CD4-positive, alpha-beta T cell (primary cell): ENCODE measurements at regions not wholly inside any gene's neighbourhood (a gene's known extent, or its start where the extent isn't known, plus 50 kb on each side); places are given as distances from the start of the nearest gene placed in this dataset.

ENCODE experiments used
- ATAC-seq: fragments of 200-7000 bp; cut with Tn5 transposase; one replicate; pipeline ENCODE4 v1.10.0; 2022; ENCODE audit warnings: mild to moderate bottlenecking; ENCODE audit not compliant: poor library complexity
- CTCF ChIA-PET: fragments of 350-600 bp; sonication (Branson Sonifier 250); formaldehyde crosslinking; loops from one replicate; lab custom pipeline; 2021; ENCODE audit warnings: antibody characterized with exemption, inconsistent platforms; lab: Charles Lee
- POLR2A ChIA-PET: fragments of 350-600 bp; sonication (Branson Sonifier 250); formaldehyde crosslinking; loops from one replicate; lab custom pipeline; 2021; ENCODE audit warnings: antibody characterized with exemption, inconsistent platforms; lab: Charles Lee
- DNase-seq, 14 experiments: peaks; one replicate each; pipeline ENCODE4 v3.0.0-alpha.2; 2013 to 2020; ENCODE audit warnings: mixed read lengths in 2 of 14
- H3K27ac ChIP-seq, 2 donors: one replicate each; pipeline versions ENCODE4 v1.5.1 to v1.7.0; 2013; ENCODE audit warnings: low read length in 2 of 2, low read depth in 1 of 2, mild to moderate bottlenecking in 1 of 2
- H3K27me3 ChIP-seq, 2 experiments: 1 replicate in 1 of 2; 2 replicates in 1 of 2; pipeline versions ENCODE4 v1.6.1 to v1.7.0; 2013; ENCODE audit warnings: low read length in 2 of 2, control low read depth in 1 of 2, mild to moderate bottlenecking in 1 of 2, moderate library complexity in 1 of 2; ENCODE audit not compliant: insufficient read depth in 2 of 2, control insufficient read depth in 1 of 2
- H3K36me3 ChIP-seq: one replicate; pipeline ENCODE4 v1.6.1; 2013; ENCODE audit warnings: low read length, control low read depth; ENCODE audit not compliant: insufficient read depth
- H3K4me1 ChIP-seq: one replicate; pipeline ENCODE4 v1.6.1; 2013; ENCODE audit warnings: low read length, control low read depth; ENCODE audit not compliant: insufficient read depth
- H3K4me3 ChIP-seq: one replicate; pipeline ENCODE4 v1.5.1; 2013; ENCODE audit warnings: mild to moderate bottlenecking, low read length, moderate library complexity
- H3K9me3 ChIP-seq, 2 experiments: 1 replicate in 1 of 2; 2 replicates in 1 of 2; pipeline versions ENCODE4 v1.6.1 to v1.7.0; 2013; ENCODE audit warnings: low read length in 2 of 2, mild to moderate bottlenecking in 2 of 2, control low read depth in 1 of 2, moderate library complexity in 1 of 2; ENCODE audit not compliant: control insufficient read depth in 1 of 2, insufficient read depth in 1 of 2
- H3K27ac Mint-ChIP-seq: one replicate; pipeline ENCODE4 v1.8.0; 2020; ENCODE audit warnings: mixed read lengths
- H3K27me3 Mint-ChIP-seq: one replicate; pipeline ENCODE4 v1.8.0; 2021; ENCODE audit warnings: mixed read lengths
- H3K36me3 Mint-ChIP-seq: one replicate; pipeline ENCODE4 v1.8.0; 2021; ENCODE audit warnings: low read depth, mixed read lengths
- H3K4me1 Mint-ChIP-seq: one replicate; pipeline ENCODE4 v1.8.0; 2021; ENCODE audit warnings: low read depth, mixed read lengths
- H3K4me3 Mint-ChIP-seq: one replicate; pipeline ENCODE4 v1.8.0; 2020; ENCODE audit warnings: mild to moderate bottlenecking, mixed read lengths
- H3K9me3 Mint-ChIP-seq: one replicate; pipeline ENCODE4 v1.8.0; 2020; ENCODE audit warnings: mixed read lengths
- CTCF ChIP-seq: fragments of 200-600 bp; IDR thresholded peaks from one replicate; pipeline ENCODE4 v1.8.0; 2022; ENCODE audit warnings: antibody characterized with exemption, mild to moderate bottlenecking
- intact Hi-C, 2 experiments: fragments of 100-400 bp; cut with DNase I in 1 of 2; cut with micrococcal nuclease in 1 of 2; formaldehyde crosslinking; loops; one replicate each; pipeline versions ENCODE4 v1.15.1 to v1.9.0; 2023 to 2025; cut with DNase I, micrococcal nuclease

DNA sequence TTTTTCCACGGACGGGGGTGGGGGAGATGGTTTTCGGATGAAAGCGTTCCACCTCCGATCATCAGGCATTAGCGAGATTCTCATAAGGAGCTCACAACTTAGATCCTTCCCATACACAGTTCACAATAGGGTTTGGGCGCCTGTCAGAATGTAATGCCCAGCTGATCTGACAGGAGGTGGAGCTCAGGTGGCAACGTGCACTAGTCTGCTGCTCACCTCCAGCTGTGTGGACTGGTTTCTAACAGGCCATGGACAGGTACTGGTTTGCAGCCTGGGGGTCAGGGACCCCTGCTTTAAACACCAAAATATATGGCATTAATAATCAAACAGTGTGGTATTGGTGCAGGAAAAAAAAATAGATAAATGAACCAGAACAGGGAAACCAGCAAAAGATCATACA is 157.5 kb upstream of the NLRP1 start:
- DNase-seq (no peak), ATAC-seq (no peak)
- Mint-ChIP-seq H3K36me3 (no peaks in the 10 kb centered on the region), H3K9me3 (no peaks in the 10 kb centered on the region), H3K27ac (no peak overlapping the region), H3K27me3 (peaks cover 35% of the 10 kb centered on the region), H3K4me3 (no peak overlapping the region), H3K4me1 (no peaks in the 10 kb centered on the region)
- ChIA-PET POLR2A (no interaction called here), CTCF (no interaction called here)
- TF ChIP-seq CTCF: no peak
- Histone ChIP-seq H3K4me1 (no peaks in the 10 kb centered on the region), H3K27ac (no peak overlapping the region), H3K9me3 (no peaks in the 10 kb centered on the region), H3K36me3 (no peaks in the 10 kb centered on the region), H3K4me3 (no peak overlapping the region), H3K27me3 (peaks cover 9 to 12% of the 10 kb centered on the region in 2 experiments)
- intact Hi-C loops: no loop called here

- no peaks in the 10 kb centered on the region for H3K4me1 Mint-ChIP-seq
Measured at GRCh38 chr17:5745111-5745813, 161.0 kb upstream of the NLRP1 start.

GRCh38 chr17:5747276-5747675 is 163.0 kb upstream of the NLRP1 start:
- Histone ChIP-seq H3K9me3 (no peaks in the 10 kb centered on the region), H3K27me3 (peaks cover 5% of the 10 kb centered on the region in 2 experiments), H3K36me3 (no peaks in the 10 kb centered on the region), H3K4me1 (no peaks in the 10 kb centered on the region), H3K27ac (no peak overlapping the region), H3K4me3 (no peak overlapping the region)
- POLR2A ChIA-PET: no interaction called here
- Mint-ChIP-seq H3K4me1 (no peaks in the 10 kb centered on the region), H3K9me3 (no peaks in the 10 kb centered on the region), H3K36me3 (no peaks in the 10 kb centered on the region), H3K27ac (no peak overlapping the region), H3K4me3 (no peak overlapping the region), H3K27me3 (peaks cover 38% of the 10 kb centered on the region)
- CTCF ChIA-PET: no interaction called here
- TF ChIP-seq CTCF: no peak
- intact Hi-C loops: no loop called here
- ATAC-seq: no peak
- no peak for DNase-seq

More at GRCh38 chr17:5745111-5745813, 161.0 kb upstream of the NLRP1 start:
- H3K4me3 Mint-ChIP-seq: no peak overlapping the region
- H3K4me1 ChIP-seq: no peaks in the 10 kb centered on the region
- H3K36me3 Mint-ChIP-seq: no peaks in the 10 kb centered on the region
- no peak for TF ChIP-seq CTCF
- no peaks in the 10 kb centered on the region for H3K9me3 ChIP-seq
- no peak overlapping the region for H3K27ac Mint-ChIP-seq
- no peak overlapping the region for H3K4me3 ChIP-seq
- ATAC-seq: no peak
- intact Hi-C loops: no loop called here
- H3K27ac ChIP-seq: no peak overlapping the region
- DNase-seq: no peak
- no peaks in the 10 kb centered on the region for H3K9me3 Mint-ChIP-seq
- H3K27me3 Mint-ChIP-seq: peaks cover 36% of the 10 kb centered on the region
- ChIA-PET CTCF (no interaction called here), POLR2A (no interaction called here)
- H3K36me3 ChIP-seq: no peaks in the 10 kb centered on the region
- peaks cover 5 to 9% of the 10 kb centered on the region in 2 experiments for H3K27me3 ChIP-seq
